HG02678 (cell line): ENCODE measurements at regions not wholly inside any gene's neighbourhood (a gene's known extent, or its start where the extent isn't known, plus 50 kb on each side); places are given as distances from the start of the nearest gene placed in this dataset.

Experiments used
- ATAC-seq: cut with Tn5 transposase; IDR thresholded peaks from one replicate; pipeline ENCODE4 v1.9.1; 2021; ENCODE audit warnings: mild to moderate bottlenecking, moderate library complexity; ENCODE audit not compliant: unreplicated experiment

DNA sequence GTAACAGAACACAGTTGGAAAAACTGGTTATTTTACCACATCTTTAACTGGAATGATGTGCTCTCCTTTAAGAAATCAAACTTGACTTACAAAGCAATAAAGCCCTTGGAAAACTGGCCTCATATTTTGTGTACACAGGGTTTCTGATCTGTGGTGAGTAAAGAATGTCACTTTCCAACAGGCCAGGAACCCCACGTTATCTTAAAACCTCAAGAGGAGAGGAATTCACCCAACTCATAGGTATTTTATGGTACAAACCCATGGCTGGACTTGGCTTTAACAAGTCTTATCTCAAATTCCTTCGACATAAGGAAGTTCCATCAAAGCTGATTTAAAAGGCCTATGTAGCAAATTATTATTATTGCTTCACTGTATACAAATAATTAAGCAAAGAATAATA, 1735.1 kb downstream of the PCDH7 start:
- no peak for ATAC-seq

DNA sequence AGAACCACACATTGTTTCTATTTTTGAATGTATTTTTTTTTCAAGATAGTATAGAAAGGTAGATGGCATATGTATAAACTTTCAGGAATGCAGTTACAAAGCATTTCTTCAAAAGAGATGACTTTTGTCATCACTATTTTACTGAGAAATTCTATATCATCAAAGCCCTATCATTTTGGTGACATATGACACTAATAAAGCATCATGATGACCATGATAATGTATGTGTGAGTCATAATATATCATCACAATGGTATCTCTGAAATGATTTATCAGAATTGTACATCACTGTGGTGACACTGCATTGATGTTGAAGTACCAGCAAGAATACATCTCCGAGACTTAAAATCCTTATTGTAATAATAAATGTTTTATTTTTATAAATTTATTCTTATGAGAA, 1740.8 kb downstream of the PCDH7 start:
- ATAC-seq, result no peak

DNA sequence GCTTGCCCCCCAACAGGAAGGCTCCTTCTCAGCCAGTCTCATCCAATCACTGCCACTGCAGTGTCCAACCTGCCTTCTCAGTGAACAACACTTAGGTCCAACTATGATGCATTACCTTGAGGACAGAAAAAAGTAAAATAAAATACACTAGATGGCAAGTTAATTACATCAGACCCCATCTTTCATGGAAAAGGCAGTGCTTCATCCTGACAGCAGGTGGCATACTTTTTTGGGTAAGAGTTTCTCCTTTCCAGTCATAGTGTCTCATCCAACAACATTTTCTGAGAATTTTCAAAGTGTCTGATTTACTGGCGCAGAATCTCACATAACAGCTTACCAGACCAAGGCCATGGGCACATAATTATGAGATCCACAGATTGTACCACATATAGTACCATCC, 1742.8 kb downstream of the PCDH7 start:
- no peak for ATAC-seq

DNA sequence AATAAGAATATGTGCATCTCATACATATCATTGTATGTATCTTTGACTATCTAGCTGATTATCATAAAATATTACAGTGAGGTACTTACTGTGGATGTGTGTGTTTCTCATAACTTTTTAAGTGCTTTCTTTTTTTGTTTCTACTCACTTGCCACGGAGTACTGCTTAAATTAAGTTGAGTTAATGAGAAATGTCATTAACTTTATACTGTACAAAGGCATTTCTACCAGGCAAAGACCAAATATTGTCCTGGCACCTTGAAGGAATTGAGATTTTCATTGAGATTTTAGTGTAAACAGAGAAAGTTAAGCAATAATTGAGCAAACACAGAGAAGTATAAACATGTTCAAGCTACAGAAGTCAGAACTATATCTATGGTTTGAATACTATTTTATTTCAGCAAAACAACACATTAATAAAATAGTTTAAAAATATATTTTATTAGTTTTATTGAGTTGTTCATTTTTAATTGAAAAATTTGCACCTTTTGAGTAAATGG, 1750.0 kb downstream of the PCDH7 start:
- no peak for ATAC-seq

DNA sequence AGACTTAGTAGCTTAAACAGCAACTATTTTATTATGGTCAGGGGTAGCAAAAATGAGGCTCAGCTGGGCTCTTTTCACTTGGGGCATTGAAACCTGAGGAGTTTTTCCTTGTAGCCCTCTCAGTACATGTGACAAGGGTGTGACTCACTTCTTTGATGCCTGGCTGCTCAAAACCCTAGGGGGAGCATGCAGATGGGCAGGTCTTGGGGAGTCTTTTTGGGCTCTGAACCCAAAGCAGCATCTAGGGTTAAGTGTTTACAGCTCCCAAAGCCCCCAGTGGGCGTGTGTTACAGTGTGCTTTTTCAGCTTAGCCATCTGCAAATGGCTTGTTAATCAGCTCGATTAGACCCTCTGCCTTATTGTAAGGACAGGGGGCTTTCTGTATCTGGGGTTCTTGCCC, 1752.7 kb downstream of the PCDH7 start:
- ATAC-seq, result no peak

DNA sequence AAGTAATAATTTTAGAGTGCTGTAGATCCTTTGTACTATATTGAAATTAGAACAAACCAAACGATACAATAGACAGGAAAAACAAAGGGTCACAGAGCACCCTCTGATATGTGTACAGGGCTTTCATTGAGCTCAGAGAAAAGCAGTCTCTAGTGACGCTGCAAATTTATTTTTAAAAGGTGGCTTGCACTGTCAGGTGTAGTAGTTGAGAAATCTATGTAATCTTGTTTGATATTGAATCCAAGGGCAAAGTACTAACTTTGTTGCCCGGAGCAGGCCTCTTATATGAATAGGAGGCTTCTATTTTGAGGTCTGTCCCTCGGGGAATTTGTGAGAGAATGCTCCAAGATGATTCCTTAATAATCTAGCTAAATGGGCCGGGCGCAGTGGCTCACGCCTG, 1755.5 kb downstream of the PCDH7 start:
- no peak for ATAC-seq

DNA sequence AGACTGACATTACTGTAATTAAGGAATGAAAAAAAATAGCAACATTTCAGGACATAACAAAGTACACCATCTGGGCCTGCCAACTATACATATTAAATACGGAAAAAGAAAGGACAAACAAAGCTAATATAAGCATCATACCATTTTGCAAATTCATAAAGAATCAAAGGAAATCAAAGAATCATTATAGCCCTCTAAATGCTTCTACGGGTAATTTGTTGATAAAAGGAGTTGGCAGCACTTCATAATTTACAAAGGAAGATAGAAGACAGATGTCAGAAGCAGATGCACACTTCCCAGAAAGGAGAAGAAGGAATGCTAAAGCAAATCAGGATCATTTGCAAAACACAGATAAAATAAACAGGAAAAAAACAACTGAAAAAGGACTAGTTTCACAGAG, 1757.3 kb downstream of the PCDH7 start:
- no peak for ATAC-seq

DNA sequence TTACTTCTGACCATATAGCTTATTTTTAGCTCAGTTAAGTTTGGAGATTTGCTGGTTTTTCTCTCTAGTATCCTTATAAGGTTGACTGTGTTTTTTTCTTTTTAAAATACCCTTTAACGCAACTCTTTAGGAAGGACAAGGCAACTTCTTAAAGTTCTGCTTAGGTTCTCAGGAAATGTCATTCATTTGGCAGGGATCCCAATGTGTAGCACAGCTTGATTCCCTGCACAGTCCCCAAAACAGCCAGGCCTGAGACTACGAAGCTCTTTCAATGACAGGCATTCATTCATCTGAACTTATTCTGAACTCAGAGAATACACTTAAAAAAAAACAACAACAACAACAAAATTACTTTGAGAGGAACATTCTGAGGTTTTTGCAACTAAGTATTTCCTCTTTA, 1765.8 kb downstream of the PCDH7 start:
- ATAC-seq, result no peak

DNA sequence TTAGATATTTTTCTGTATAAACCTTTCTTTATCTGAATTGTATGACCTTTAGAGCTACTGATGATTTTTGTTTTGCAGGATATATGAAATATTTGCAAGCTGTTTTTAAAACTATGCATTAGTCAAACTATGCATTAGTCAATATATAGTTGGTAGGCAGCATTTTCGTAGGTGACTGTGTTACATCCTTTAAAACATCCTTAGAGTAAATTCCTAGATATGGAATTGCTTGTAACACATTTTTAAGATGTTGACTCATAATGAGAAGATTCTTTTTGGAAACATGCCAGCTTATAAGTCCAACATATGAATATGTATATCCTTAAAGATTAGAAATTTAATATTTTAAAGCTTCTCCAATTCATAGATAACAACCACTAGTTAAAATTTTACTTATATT, 1768.5 kb downstream of the PCDH7 start:
- ATAC-seq, result no peak

DNA sequence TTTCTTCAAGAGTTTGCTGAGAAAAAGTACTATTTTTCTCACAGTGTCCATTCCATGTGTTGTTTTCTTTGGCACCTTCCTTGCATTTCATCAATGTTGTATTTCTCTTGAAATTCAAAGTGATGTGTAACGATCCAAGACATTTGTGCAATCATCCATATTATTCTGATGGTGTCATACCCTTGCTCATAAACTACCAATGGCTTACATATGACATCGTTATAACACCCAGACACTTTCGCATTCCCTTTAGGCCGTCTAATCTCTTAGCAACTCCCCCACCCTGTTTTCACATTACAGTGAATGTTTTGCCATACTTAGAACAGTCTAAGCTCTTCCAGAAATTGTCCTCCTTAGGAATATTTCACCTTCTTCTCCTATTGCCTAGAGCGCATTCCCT, 1779.0 kb downstream of the PCDH7 start:
- no peak for ATAC-seq

DNA sequence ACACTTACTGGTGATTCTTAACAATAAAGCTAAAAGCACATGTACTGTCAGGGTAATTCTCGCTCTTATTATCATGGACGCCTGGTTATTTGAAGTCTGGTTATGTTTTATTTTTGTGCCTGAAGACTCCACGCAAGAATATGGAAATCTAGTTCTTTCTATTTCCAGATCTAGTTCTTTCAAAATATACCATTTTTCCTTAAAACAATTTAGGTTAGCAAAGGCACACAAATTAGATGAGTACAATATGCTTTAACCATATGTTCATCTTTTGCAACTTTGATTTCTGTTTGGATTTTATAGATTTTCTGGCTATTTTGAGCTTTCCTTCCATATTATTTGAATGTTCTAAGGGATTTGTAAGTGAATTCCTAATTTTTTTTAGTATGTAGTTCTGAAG, 1783.1 kb downstream of the PCDH7 start:
- ATAC-seq, result no peak

DNA sequence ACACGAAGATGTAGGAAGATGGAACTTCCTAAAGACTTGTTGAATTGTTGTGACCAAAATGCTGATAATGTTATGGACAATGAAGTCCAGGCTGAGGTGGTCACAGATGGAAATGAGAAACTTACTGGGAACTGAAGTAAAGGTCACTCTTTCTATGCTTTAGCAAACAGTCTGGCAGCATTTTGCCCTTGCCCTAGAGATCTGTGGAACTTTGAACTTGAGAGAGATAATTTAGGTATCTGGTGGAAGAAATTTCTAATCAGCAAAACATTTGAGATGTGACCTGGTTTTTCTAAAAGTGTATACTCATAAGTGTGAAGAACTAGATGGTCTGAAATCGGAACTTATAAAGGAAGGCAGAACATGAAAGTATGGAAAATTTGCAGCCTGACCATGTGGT, 1785.9 kb downstream of the PCDH7 start:
- no peak for ATAC-seq

DNA sequence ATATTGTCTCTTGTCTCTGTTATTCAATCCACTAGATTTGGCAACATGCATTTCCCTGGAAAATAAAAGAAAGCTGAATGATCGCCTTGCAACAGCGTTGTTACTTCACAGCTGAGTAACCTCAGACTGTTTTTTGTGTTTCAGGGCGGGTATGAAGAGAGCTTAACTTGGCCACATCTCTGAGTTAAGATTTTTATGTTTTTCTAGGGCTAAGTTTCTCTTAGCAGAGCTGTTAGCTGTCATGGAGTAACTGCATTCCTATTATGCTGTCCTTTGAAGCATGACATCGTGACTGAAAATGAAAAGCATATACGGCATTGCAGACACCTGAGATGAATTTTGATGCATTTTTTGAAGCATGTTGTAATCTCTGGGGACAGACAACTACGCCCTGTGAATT, 1798.9 kb downstream of the PCDH7 start:
- ATAC-seq, result no peak

DNA sequence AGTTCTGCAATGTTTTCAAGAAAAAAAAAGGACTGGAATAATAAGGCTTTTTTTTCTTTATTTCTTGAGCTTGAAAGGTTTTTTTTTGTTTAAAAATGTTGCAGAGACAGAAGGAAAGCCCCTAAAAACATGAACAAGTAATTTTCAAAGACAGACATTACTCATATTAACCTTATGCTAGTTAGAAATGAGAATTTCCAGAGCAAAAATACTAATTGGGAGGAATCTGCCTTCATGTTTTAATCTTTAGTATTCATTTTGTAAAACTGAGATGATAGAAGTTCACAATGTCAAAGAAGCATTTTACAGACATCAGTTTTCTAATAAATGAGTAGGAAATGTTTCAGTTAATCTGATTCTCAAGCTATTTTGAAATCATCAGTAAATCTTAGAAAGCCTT, 1805.3 kb downstream of the PCDH7 start:
- no peak for ATAC-seq

DNA sequence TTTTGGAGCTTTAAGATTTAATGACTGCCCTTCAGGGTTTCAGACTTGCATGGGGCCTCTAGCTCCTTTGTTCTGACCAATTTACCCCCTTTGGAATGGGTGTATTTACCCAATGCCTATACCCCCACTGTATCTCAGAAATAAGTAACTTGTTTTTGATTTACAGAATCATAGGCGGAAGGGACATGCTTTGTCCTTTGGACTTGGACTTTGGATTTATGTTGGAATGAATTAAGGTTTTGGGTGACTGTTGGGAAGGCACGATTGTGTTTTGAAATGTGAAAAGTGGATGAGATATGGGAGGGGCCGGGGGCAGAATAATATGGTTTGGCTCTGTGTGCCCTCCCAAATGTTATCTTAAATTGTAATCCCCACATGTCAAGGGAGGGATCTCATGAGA, 1824.7 kb downstream of the PCDH7 start:
- ATAC-seq, result no peak

DNA sequence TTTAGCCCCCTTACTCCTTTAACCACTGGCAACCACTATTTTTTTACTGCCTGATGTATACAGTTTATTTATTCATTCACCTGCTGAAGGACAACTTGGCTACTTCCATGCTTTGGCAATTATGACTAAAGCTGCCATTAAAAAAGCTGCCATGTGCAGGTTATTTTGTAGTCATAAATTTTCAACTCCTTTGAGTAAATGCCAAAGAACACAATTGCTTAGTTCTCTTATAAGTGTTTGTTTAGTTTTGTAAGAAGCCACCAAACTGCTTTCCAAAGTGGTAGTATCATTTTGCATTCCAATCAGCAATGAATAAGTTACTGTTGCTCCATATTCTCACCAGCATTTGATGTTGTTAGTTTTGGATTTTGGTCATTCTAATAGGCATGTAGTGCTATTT, 1831.8 kb downstream of the PCDH7 start:
- ATAC-seq, result no peak

DNA sequence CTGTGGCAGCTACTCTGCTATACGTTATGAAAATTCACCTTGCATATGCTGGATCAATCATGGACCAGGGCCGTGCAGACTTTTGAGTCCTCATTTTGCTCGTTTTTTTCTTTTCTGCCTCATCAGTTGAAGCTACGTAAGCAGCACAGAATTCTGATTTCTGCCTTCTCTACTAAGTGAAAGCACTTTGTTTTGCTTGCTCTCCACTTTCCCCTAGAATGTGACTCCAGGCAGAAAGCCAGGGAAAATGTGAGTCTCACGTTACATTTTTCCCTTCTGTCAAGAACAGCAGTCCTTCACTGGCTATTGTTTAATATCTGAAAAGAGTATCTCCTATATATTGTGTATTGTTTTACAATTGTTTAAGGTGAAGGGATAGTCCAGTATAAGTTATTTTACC, 1840.1 kb downstream of the PCDH7 start:
- no peak for ATAC-seq

DNA sequence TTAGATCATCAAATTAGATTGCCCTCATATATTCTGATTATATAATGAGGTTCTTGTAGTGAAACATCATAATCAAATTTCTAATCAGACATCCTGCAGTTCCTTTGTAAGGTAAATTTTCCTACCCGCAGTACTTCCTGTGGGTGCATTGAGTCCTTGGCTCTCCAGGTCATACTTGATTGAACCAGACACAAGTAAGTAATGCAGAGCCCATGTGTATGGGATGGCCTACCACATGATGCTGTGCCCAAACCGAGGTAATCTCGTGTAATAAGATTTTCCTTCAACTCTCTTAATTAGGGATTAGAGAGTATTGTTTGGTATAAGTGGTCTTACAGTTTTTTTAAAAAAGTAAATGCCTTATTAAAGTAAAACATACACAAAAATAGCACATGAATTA, 1841.8 kb downstream of the PCDH7 start:
- no peak for ATAC-seq

DNA sequence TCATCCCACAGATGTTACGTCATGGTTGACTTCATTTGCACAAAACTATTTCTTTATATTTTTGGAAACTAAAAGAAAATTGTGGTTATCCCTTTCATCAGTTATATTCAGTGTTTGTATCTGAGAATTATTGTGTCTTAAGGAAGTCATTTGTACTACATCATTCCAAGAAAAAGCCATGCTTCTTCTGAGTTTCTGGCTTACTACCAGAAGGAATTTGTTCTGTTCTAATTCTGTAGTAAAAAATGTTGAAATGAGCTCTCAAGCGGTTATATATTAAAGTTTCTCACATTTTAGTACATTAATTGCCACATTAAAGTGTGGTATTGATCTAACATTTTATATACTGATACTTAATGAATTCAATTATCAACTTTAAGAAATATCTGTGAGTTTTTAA, 1844.5 kb downstream of the PCDH7 start:
- no peak for ATAC-seq

DNA sequence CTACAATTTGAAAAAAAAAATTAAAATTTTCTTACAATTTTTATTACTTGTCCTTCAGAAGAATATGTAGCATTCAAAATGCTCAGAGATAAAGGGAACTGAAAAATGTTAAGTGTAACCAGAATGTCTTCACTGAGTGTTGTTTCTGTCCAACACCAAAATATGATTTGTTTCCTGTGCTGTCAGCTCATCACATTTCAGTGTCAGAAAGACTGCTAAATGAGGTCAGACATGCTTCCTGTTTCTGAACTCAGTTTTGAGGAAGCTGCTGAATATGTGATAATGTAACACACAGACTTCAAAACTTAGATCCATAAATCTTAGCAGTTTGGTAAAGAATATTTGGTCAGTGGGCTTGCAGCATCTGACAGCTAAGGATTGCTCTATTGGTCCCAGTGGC, 1849.7 kb downstream of the PCDH7 start:
- no peak for ATAC-seq

DNA sequence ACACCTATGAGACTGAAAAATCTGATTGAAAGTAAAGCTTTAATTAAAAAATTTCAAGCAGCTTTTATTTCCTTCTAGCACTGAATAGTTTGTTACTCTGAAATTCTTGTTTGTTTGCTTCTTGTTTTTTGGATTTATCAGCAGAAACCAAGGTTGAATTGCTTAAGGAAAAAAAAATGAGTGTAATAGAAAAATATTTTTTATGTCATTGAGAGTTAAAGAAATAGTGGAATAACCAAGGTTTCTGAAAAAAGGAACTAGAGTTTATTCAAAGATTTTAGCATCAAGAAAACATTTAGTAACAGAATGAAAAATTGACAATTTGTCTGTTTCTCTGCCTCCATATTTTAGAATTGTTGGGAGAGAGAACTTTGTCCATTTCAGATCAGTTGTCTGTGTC, 1852.2 kb downstream of the PCDH7 start:
- no peak for ATAC-seq

DNA sequence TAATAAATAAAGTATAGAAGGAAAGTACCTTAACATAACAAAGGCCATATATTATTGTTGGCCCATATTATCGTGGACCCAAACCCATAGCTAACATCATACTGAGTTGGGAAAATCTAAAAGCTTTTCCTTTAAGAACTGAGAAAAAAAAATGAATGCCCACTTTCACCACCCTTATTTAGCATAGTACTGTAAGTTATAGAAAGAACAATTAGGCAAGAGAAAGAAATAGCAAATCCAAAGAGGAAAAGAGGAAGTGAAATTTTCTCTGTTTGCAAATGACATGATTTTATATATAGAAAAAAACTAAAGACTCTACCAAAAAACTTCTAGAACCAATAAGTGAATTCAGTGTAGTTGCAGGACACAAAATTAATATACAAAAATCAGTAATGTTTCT, 1854.6 kb downstream of the PCDH7 start:
- ATAC-seq, result no peak

DNA sequence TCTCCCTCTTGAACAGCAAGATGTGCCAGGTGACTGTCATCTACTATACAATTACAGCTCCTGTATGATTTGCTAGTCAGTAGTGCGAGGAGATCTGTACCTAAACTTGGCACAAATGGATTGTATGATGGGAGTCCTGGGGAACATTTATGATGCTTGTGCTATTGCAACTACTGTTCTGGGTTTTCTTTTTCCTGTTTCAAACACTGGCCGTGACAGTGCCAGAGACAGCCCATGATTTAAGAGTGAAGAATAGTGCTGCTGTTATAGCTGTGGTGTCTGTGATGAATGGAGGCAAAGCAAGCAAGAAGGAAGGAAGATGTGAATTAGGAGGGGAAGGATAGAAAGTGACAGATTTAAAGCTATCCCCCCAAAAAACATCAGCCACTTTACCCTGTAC, 1868.9 kb downstream of the PCDH7 start:
- no peak for ATAC-seq

DNA sequence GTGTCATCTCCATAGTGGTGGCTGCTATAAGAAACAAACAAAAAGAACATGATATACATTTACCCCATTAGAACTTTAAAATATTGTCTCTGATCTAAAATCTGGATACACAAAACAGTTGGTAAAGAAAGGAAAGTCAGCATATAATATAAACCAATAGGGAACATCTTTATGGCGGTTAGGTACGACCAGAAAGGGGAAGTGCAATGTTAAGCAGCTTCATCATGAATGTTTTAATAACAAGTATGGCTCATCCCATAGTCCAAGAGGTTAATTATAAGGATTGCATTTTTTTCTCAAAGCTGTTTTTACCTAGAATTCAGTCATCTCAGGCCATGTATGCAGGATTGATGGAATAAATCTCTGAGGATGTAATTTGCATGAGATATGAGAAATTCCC, 1869.7 kb downstream of the PCDH7 start:
- no peak for ATAC-seq
